Natural killer cell (primary cell): ENCODE measurements at regions not wholly inside any gene's neighbourhood (a gene's known extent, or its start where the extent isn't known, plus 50 kb on each side); places are given as distances from the start of the nearest gene placed in this dataset.

Experiments used
- ATAC-seq, 3 donors: fragments of 150-1000 bp in 2 of 3; fragments of 200-7000 bp in 1 of 3; cut with Tn5 transposase; 1 replicate in 1 of 3; 2 replicates in 2 of 3; pipeline ENCODE4 v1.10.0; 2021; ENCODE audit warnings: mild to moderate bottlenecking in 2 of 3, moderate library complexity in 2 of 3
- DNase-seq, 2 donors: peaks; one replicate each; pipeline versions ENCODE4 v3.0.0 to v3.0.0-alpha.2; 2013 to 2021; ENCODE audit warnings: mixed read lengths in 1 of 2
- H3K27ac ChIP-seq: one replicate; pipeline ENCODE4 v1.5.1; 2013; ENCODE audit warnings: mild to moderate bottlenecking, low read length
- H3K27me3 ChIP-seq: one replicate; pipeline ENCODE4 v1.6.1; 2013; ENCODE audit warnings: low read length; ENCODE audit not compliant: control insufficient read depth, insufficient read depth
- H3K36me3 ChIP-seq: one replicate; pipeline ENCODE4 v1.6.1; 2013; ENCODE audit warnings: low read length; ENCODE audit not compliant: control insufficient read depth, insufficient read depth
- H3K4me1 ChIP-seq: one replicate; pipeline ENCODE4 v1.6.1; 2013; ENCODE audit warnings: low read length; ENCODE audit not compliant: control insufficient read depth, insufficient read depth
- H3K4me3 ChIP-seq: one replicate; pipeline ENCODE4 v1.5.1; 2013; ENCODE audit warnings: low read length
- H3K9me3 ChIP-seq: one replicate; pipeline ENCODE4 v1.6.1; 2013; ENCODE audit warnings: low read length; ENCODE audit not compliant: control insufficient read depth, insufficient read depth
- H3K27ac Mint-ChIP-seq, 2 donors: one replicate each; pipeline ENCODE4 v1.8.0; 2022; ENCODE audit warnings: mild to moderate bottlenecking in 2 of 2, mixed read lengths in 2 of 2, moderate library complexity in 1 of 2
- H3K27me3 Mint-ChIP-seq, 2 donors: one replicate each; pipeline ENCODE4 v1.8.0; 2022; ENCODE audit warnings: low read depth in 2 of 2, mixed read lengths in 2 of 2
- H3K36me3 Mint-ChIP-seq: one replicate; pipeline ENCODE4 v1.8.0; 2022; ENCODE audit warnings: mixed read lengths
- H3K4me1 Mint-ChIP-seq, 2 donors: one replicate each; pipeline ENCODE4 v1.8.0; 2022; ENCODE audit warnings: mixed read lengths in 2 of 2
- H3K4me3 Mint-ChIP-seq: one replicate; pipeline ENCODE4 v1.8.0; 2022; ENCODE audit warnings: mild to moderate bottlenecking, moderate library complexity, mixed read lengths
- H3K9me3 Mint-ChIP-seq, 2 donors: one replicate each; pipeline ENCODE4 v1.8.0; 2022; ENCODE audit warnings: mixed read lengths in 2 of 2
- CTCF ChIP-seq: fragments of 200-600 bp; IDR thresholded peaks from one replicate; pipeline ENCODE4 v1.8.0; 2022; ENCODE audit warnings: antibody characterized with exemption
- WGBS: methylation state at CpG from one replicate; pipeline ENCODE4 v1.1.7; 2013; ENCODE audit warnings: missing lambda C conversion rate; ENCODE audit not compliant: insufficient coverage; 5-methylcytosine and 5-hydroxymethylcytosine counted together
- intact Hi-C: fragments of 100-400 bp; cut with micrococcal nuclease; formaldehyde crosslinking; loops from one replicate; pipeline ENCODE4 v1.14.2; 2022

- intact Hi-C loops: no loop called here
- WGBS: 100% methylated on average over 1 of the region's 8 CpGs
- TF ChIP-seq CTCF: no peak
- DNase-seq (no peak), ATAC-seq (no peak)
- Mint-ChIP-seq H3K36me3 (no peaks in the 10 kb centered on the region), H3K4me3 (no peak overlapping the region), H3K4me1 (no peaks in the 10 kb centered on the region), H3K27ac (no peak overlapping the region), H3K9me3 (no peaks in the 10 kb centered on the region), H3K27me3 (peaks cover 8 to 9% of the 10 kb centered on the region in 2 donors)
- Histone ChIP-seq H3K27me3 (no peaks in the 10 kb centered on the region), H3K4me3 (no peak overlapping the region), H3K36me3 (no peaks in the 10 kb centered on the region), H3K9me3 (no peaks in the 10 kb centered on the region), H3K27ac (no peak overlapping the region), H3K4me1 (no peaks in the 10 kb centered on the region)
Observed at GRCh38 chr15:79513417-79513816, 81.3 kb downstream of the MINAR1 start.

GRCh38 chr15:79513940-79514339, 81.8 kb downstream of the MINAR1 start:
- DNase-seq (no peak), ATAC-seq (no peak)
- WGBS: 95% methylated on average over 5 of the region's 5 CpGs
- no peaks in the 10 kb centered on the region for H3K36me3 ChIP-seq
- H3K4me1 ChIP-seq: no peaks in the 10 kb centered on the region
- no peaks in the 10 kb centered on the region for H3K27me3 ChIP-seq
- Mint-ChIP-seq H3K4me1 (no peaks in the 10 kb centered on the region), H3K27ac (no peak overlapping the region), H3K27me3 (peaks cover 8 to 11% of the 10 kb centered on the region in 2 donors), H3K4me3 (no peak overlapping the region), H3K9me3 (no peaks in the 10 kb centered on the region), H3K36me3 (no peaks in the 10 kb centered on the region)
- H3K9me3 ChIP-seq: no peaks in the 10 kb centered on the region
- intact Hi-C loops: no loop called here
- no peak overlapping the region for H3K4me3 ChIP-seq
- no peak overlapping the region for H3K27ac ChIP-seq
- no peak for TF ChIP-seq CTCF

- Histone ChIP-seq H3K4me1 (no peaks in the 10 kb centered on the region), H3K27ac (no peak overlapping the region), H3K9me3 (no peaks in the 10 kb centered on the region), H3K27me3 (no peaks in the 10 kb centered on the region), H3K4me3 (no peak overlapping the region), H3K36me3 (no peaks in the 10 kb centered on the region)
- Mint-ChIP-seq H3K4me3 (no peak overlapping the region), H3K9me3 (no peaks in the 10 kb centered on the region), H3K4me1 (no peaks in the 10 kb centered on the region), H3K27me3 (peaks cover 8 to 20% of the 10 kb centered on the region in 2 donors), H3K36me3 (no peaks in the 10 kb centered on the region), H3K27ac (no peak overlapping the region)
- intact Hi-C loops: no loop called here
- no peak for ATAC-seq
- DNase-seq: no peak
- 85% methylated on average over 4 of the region's 7 CpGs for WGBS
- TF ChIP-seq CTCF: no peak
Observed at GRCh38 chr15:79515300-79516027, 83.3 kb downstream of the MINAR1 start.

GRCh38 chr15:79516155-79516554, 84.0 kb downstream of the MINAR1 start:
- H3K27me3 ChIP-seq: no peaks in the 10 kb centered on the region
- WGBS: 64% methylated on average over 3 of the region's 3 CpGs
- H3K4me1 Mint-ChIP-seq: no peaks in the 10 kb centered on the region
- DNase-seq (no peak), ATAC-seq (no peak)
- intact Hi-C loops: no loop called here
- H3K27ac ChIP-seq: no peak overlapping the region
- H3K9me3 ChIP-seq: no peaks in the 10 kb centered on the region
- TF ChIP-seq CTCF: no peak
- H3K27ac Mint-ChIP-seq: no peak overlapping the region
- no peaks in the 10 kb centered on the region for H3K36me3 ChIP-seq
- no peak overlapping the region for H3K4me3 ChIP-seq
- H3K4me1 ChIP-seq: no peaks in the 10 kb centered on the region
- no peaks in the 10 kb centered on the region for H3K9me3 Mint-ChIP-seq
- no peaks in the 10 kb centered on the region for H3K36me3 Mint-ChIP-seq
- H3K27me3 Mint-ChIP-seq: peaks cover 14 to 20% of the 10 kb centered on the region in 2 donors
- no peak overlapping the region for H3K4me3 Mint-ChIP-seq
